ENCODE measurements at regions not wholly inside any gene's neighbourhood (a gene's known extent, or its start where the extent isn't known, plus 50 kb on each side); places are given as distances from the start of the nearest gene placed in this dataset.
"Not testable (repeated sequence)": the region's sequence is repeated elsewhere in the genome, so short reads cannot be mapped to it uniquely, and the experiment has no call there.

DNA sequence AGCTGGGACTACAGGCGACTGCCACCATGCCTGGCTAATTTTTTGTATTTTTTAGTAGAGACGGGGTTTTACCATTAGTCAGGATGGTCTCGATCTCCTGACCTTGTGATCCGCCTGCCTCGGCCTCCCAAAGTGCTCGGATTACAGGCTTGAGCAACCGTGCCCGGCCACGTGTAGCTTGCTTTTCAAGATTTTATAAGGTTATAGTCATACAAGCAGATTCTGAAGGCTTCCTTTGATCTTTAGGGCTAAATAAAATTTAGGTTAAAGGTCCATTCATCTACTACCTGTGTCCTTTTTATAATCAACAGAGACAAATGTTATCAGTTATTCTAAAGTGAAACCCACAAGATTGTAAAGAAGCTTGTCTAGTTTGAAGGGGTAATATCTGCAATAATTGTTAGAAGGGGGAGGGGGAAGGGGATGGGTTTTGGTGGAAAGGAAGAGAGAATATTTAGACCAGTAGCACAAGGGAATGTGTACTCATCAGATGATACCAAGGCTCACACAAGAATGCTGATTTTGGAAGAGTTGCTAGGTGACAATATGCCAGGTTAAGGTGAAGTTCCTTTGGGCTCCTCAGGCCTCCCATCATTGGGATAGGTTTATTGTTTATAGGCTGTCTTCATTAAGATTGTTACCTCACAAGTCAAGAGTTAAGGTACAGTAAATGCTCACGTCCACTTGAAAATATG is 284.7 kb downstream of the ALDH8A1 start:
- no peak for DNase-seq

DNA sequence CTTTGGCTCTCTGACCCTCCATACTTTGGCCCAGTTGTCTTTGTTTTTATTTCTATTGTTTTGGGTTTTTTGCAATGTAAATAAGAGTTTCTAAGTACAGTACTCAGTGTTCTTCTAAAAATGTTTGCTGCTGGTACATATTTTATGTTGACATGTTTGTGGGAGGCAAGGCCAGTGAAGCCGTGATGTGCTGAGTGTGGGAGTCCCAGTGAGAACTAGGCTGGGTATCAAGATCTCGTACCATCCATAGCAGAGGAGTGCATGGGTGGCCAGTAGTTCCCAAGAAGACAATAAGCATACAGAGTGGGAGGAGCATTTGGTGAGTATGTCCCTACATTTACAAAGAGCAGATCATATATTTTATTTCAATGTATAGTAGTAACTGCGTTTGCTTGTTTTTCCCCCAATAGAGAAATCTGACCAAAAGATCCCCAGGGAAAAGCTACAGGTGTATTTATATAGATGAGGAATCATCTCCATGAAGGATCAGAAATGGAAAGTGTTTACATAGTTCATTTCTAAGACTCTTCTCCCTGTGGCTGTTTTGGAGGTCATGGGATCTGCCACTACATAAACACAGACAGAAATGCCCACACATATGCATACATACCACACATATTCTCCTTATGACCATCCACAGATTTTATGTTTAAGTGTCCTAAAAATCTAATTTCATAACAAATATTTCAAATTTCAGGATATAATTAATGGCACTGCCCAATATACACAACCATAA is 285.9 kb downstream of the ALDH8A1 start:
- no peak for DNase-seq

DNA sequence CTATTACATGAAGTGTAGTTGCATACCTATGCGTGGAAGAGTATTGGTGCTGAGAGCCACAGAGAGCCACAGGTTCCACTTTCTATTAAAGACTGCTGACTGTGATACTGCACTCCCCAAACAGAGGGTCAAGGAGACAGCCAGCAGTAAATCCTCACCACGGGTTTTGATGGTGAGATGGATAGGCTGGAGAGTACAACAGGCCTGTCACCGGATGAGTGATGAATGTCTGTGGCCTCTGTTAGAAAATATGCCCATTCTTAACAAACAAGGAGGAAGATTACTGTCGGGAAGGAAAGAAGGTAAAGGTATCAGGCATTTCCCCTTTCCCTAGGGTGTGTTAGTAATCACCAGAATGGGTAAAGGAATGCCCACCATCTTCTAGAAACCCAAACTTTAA is 286.5 kb downstream of the ALDH8A1 start:
- DNase-seq, result no peak

DNA sequence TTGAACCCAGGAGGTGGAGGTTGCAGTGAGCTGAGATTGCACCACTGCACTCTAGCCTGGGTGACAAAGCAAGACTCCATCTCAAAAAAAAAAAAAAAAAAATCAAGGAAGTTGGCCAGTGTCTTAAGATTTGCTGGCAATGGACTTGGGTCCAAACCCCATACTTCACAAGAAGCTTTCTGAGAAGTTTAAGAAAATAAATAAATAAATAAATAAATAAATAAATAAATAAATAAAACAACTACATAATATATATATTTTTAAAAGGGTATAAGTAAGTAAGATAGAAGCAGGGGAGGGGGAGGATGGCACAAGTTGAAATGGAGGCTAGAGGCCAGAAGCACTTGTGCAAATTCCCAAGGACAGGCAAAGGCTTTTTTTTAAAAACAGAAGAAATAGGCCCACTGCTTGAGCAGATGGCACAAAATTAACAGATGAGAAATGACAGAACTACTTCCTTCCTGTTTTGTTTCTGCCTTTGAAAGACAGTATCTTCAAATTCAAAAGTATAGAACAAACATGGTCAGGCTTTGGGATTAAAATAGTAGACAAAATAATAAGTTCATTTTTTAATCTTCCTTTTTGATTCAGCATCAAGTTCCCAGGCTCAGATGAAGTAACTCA is 287.7 kb downstream of the ALDH8A1 start:
- DNase-seq, result no peak

DNA sequence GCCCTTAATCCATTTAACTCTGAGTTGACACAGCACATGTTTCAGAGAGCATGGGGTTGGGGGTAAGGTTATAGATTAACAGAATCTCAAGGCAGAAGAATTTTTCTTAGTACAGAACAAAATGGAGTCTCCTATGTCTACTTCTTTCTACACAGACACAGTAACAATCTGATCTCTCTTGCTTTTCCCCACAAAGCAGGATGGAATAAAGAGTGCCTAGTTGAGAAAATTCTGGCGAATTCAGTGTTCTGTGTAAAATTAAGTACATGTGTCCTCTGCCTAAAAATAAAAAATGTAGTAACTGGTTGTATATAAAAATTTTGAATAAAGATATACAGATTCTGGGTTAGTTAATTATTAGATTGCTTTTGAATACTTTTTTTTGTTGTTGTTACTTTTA is 290.0 kb downstream of the ALDH8A1 start:
- DNase-seq, result not testable (repeated sequence)

DNA sequence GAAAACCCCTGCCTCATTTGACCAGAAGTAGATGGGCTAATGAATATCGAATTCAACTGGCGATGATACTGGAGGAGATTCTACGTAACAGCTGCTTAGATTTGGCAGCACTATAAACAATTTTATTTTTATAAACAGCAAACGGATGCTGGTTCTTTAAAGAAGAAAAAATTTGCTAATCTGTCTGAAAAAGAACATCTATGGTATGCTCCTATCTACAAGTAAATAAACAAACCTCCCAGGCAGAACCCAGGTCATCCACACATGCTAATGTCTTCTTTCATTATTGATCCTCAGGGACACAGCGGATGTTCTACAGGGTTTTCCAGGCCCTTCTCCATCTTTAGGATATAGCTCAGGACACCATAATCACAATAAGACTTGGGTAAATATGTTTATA is 291.3 kb downstream of the ALDH8A1 start:
- DNase-seq, result no peak

DNA sequence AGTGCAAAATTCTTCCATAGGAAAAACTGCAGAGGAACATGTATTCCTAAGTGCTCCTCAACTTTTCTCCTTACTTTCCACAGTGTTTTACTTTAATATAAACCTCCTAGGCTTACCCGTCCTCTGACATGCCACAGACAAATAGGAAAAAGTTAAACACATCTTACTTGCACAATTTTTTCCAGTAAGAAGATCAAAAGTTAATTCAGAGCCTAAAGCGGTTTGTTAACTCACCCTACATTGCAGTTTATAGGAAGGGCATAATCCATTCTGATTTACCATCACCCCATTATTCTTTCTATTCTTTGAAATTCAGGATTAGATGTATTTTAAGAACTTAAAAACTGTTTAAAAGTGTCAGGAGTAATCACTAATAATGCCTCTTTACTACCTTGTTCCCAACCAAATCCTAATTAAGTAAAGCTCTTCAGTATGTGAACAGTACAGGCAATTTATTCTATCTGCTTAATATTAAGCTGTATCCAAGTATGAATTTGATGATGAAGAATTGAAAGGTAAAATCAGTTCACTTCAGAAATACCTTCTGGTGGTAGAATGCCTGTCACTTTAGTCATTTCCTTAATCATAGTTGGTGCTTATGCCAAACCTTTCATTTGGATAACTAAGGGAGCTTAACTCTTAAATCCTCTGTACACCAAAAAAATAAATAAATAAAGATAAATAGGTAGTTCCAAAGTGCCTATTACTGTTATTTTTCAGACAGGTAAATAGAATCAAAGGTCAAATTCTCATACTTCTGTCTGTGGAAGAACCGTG is 292.0 kb downstream of the ALDH8A1 start:
- DNase-seq, result no peak

DNA sequence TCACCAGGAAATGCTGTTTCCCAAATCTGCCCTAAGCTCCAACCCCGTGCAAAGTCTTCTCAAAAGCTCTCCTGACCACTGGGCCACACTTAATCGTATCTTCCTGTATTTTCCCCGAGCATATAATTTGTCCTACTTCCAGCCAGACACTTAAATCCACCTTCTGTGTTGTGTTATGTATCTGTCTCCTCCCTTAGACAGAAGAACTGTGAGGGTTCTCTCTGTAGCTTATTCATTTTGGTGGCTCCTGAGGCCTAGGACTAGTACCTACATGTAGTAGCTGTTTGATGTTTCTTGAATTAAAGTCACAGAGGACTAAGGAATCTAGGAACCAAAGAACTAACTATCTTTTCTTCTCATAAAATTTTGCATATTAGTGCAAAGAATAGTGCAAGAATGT is 292.6 kb downstream of the ALDH8A1 start:
- DNase-seq, result no peak

DNA sequence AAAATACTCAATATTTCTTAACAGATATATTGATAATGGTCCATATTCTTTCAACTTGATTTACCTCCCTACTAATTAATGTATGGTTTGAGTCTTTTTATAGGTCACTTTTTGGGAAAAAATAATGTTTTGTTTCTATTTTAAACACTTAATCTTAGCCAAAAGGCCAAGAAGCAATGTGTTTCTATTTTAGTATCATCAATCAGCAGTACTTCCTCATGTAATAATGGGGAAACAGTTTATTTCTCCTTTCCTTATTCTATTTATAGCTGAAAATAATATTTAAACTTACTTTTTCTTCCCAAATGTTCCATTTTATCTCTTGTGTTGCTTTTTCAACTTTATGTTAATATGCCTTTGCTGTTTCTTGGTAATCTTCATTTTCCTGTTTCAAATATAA is 295.1 kb downstream of the ALDH8A1 start:
- no peak for DNase-seq

DNA sequence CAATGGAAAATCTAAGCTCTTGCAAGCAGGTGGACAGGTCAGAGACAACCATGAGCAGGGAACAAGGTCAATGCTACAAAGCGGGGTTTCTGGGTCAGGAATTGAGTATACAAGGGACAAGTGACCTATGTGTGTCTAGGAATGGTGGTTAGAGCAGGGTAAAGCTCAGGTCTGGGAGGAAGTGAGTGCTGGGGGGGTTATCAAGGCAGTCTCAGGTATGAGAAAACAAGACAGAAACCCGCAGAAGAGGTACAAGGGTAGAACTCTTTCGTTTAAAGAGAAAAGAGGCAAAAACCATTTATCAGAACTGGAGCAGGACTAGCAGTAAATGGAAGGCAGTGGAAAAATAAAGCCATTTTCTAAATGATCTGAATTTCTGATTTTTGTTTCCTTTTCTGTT is 298.4 kb downstream of the ALDH8A1 start:
- DNase-seq, result no peak

DNA sequence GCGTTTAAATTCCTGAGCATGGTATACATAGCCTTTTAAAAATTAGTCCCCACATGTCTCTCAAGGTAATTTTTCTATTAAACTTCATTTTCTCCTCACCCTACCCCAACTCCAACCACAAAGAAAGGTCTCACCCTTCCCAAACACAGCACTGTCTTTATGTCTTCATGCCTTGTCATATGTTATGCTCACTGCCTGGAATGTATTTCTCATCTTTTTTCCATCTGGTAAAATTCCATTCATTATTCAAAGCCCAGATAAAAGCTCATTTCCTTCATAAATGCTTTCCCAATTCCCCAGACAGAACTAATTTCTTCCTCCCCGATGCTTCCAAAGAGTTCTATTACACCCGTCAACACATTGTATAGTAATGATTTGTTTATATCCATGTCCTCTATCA is 302.0 kb downstream of the ALDH8A1 start:
- DNase-seq, result no peak

DNA sequence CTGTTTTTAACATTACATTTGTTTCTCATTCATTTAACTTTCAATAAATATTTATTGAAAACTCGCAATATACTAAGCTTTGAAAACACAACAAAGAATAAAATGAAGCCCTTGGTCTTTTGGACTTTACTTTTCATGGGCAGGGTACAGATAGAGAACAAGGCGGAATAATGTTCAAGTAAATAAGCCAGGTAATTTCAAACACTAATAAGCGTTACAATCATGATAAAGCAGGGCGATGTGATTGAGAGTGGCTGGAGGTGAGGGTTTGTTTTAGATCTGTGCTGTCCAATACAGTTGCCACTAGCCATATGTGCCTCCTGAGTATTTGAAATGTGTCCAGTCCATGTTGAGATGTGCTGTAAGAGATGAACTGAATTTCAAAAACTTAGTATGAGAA is 307.1 kb downstream of the ALDH8A1 start:
- DNase-seq, result no peak

DNA sequence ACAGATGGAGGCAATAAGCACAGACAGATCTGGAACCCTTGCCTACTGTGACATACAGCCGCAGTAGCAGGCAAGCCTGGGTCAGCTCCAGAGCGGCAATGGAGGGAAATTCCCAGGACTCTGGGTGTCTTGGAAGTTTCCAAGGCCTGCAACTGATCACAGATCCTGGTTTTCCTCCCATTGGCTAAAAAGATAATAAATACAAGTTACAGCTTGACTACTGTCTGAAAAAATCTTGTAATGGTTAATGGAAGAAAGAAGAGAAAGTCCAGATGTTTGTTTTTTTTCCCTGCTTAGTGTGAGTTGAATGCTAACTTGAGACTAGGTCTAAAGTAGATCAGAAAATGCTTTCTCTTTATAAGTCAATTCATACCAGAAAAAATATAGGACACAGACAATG is 307.6 kb downstream of the ALDH8A1 start:
- no peak for DNase-seq

DNA sequence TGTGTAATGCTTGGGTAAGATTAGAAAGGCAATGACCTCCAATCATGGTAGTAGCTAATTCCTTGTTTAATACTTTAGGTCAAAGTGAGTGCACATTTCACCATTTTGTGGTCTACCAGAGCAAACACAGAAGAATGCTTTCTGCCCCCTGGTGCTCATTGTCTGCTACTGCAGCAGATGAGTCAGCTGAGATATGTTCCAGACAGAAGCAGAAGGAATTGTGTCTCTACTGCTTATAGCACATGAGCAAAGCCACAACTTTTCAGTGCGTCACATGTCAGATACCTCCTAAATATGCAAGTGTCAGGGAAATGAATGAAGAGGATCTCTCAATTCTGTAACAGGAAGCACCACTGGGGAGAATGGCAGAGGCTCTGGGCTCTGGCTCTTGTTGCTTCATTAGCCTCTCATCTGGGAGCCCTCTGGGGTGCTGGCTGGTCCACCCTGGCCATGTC is 308.9 kb downstream of the ALDH8A1 start:
- peak; percentile 77 to 83 for DNase-seq

DNA sequence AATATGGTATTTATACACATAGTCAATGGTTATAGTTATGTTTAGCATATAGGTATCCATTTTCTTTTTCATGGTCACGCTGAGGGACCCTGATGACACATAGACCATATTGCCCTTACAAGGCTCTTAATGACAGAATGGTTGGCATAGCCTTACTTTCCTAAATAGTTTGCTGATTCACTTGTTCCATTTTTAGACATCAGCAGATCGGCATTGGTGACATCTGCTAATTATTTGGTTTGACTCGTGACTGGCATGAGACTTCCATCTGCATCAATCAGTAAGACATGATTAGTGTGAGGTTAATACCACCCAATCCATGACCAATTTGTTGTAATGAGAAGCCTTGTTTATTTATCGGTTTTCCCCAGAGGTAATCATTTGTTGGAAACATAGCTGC is 309.7 kb downstream of the ALDH8A1 start:
- DNase-seq, result no peak

DNA sequence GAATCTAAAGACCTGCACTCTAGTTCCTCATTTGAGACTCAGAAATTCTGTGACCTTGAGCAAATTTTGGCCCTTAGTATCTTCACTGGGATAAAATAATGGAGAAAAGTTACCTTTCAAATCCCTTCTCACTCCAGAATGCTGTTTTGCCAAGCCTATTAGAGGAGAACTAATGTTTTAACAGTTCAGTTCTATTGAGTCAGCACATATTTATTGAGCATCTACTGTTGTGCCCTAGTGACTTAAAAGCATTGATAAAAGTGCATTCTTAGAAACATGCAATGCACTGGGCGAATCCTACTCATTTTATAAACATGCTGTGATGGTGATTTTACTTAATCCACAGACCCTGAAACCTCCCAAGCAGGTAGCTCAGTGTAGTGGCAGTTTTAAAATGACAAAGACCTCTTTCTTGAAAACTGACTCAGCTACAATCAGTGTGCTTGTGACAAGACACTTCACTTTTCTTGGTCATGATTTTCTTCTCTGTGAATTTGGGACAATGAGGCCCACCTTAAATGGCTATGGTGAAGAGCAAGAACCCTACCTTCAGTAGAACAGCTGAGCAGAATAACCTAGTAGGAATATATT is 312.0 kb downstream of the ALDH8A1 start:
- DNase-seq, result no peak

DNA sequence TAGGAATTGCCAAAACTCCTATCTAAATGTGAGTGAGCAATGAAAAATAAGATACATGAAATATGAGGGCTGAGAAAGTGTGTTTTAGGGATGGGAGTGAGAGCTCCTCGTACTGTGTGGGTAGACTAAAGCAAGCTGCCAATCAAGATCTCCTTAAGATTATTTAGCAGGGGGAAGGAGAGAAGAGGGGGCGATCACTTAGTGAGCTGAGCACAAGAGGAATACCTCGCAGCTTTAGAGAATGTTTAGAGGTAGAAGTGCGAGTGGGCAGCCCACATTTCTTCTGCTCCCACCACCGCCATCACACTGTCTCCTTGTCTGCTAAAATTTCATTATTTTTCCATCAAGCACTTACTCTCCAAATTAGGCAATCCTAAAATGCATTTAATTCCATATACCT is 312.6 kb downstream of the ALDH8A1 start:
- no peak for DNase-seq

DNA sequence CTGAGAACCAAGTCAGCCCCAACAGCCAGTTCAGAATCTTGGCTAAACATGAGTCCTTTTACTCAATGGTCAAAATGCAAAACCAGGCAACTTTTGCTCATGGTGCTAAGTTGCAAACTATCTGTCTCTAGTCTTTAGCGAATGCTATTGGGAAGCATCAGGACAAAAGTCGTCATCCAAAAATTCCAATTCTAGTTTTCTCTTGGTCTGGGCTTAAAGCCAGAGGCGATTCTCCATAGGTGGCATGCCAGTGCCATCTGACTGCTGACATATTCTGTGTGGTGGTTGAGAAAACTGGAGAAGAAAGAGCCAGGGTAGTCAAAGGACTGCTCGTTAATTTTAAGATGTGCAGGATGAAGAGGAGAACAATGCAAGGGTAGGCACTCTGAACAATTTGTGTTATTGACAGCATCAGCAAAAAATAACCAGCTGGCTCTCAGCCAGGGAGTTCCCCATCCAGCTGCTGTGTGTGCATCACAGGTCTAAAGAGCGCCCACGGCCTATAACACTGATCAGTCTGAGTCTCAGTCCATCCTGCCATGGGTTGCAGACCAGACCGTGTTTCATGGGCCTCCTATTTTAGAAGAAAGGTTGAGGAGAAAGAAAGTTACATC is 313.6 kb downstream of the ALDH8A1 start:
- DNase-seq, result peak; percentile 12 to 25

DNA sequence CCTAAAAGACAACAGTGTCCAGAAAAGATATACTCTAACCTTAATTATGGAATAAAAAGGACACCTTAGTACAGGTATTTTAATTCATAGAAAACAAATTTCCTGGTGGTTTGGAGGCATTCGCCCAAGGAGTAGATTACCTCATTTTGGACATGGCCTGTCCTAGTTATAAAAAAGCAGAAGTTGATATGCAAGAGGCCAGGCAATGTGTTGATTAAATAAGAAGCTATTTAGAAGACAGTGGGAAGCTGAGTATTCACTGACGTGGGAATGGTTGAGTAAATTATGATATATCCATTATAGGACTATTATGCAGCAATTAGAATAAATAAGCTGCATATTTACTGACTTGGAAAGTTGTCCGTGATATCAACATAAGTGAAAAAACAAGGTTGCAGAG is 314.9 kb downstream of the ALDH8A1 start:
- DNase-seq, result no peak

DNA sequence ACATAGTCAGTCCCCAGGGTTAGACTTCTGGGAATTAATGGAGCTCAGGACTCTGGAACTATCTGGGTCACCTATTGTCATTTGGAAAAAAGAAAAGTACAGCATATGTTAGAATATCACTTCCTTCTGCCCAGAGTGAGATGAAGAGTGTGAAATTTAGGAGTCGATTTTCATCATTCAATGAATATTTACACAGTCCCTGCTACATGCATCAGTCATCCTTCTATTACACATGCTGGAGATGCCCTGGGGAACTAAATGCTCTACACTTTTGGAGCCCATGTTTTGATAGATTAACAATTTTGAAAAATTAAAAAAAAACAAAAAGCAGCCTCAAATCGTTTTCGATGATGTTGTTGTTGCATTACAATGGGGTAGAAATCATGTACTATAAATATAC is 315.4 kb downstream of the ALDH8A1 start:
- no peak for DNase-seq

DNA sequence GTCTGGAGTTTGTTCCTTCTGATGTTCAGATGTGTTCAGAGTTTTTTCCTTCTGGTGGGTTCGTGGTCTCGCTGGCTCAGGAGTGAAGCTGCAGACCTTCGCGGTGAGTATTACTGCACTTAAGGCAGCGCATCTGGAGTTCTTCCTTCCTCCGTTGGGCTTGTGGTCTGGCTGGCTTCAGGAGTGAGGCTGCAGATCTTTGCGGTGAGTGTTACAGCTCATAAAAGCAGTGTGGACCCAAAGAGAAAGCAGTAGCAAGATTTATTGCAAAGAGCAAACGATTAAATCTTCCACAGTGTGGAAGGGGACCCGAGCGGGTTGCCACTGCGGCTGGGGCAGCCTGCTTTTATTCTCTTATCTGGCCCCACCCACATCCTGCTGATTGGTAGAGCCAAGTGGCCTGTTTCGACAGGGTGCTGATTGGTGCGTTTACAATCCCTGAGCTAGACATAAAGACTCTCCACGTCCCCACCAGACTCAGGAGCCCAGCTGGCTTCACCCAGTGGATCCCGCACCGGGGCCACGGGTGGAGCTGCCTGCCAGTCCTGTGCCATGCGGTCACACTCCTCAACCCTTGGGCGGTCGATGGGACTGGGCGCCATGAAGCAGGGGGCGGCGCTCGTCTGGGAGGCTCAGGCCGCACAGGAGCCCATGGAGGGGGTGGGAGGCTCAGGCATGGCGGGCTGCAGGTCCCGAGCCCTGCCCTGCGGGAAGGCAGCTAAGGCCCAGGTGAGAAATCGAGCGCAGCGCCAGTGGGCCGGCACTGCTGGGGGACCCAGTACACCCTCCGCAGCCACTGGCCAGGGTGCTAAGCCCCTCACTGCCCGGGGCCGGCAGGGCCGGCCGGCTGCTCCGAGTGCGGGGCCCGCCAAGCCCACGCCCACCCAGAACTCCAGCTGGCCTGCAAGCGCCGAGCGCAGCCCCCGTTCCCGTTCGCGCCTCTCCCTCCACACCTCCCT is 315.3 kb upstream of the SGK1 start:
- DNase-seq, result peak; percentile 27 to 39
